ENCODE measurements at regions not wholly inside any gene's neighbourhood (a gene's known extent, or its start where the extent isn't known, plus 50 kb on each side); places are given as distances from the start of the nearest gene placed in this dataset.

DNA sequence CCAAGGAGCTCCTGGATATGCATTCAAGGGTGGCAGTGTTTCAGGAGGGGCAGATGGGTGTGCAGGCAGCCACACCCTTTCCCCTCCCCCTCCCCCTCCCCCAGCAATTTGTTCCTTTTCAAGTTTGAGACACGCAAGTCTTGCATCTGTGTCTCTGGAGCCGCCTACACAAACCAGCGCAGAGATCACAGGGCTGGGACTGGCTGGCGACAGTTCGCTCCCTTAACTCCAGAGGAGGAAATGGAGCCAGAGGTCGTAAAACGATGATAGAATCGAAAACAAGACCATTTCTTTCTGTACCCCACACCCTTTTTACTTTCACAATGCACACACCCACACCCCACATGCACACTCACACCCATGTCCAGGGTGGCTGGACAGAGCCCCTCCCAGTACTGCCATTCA, 163.1 kb downstream of the LY86 start:
- H3K27me3 Mint-ChIP-seq (ENCODE audit: low read depth) = peaks cover 3% of the 10 kb centered on the region
- H3K36me3 Mint-ChIP-seq (ENCODE audit: low read depth) = no peaks in the 10 kb centered on the region
- DNase-seq (ENCODE audit: low spot score) = no peak
- H3K27ac Mint-ChIP-seq (ENCODE audit: unreplicated experiment) = no peak overlapping the region
- H3K4me3 Mint-ChIP-seq (ENCODE audit: unreplicated experiment) = no peak overlapping the region
- H3K4me1 Mint-ChIP-seq (ENCODE audit: low read depth) = peaks cover 9% of the 10 kb centered on the region
- TF ChIP-seq, protein P1, sequence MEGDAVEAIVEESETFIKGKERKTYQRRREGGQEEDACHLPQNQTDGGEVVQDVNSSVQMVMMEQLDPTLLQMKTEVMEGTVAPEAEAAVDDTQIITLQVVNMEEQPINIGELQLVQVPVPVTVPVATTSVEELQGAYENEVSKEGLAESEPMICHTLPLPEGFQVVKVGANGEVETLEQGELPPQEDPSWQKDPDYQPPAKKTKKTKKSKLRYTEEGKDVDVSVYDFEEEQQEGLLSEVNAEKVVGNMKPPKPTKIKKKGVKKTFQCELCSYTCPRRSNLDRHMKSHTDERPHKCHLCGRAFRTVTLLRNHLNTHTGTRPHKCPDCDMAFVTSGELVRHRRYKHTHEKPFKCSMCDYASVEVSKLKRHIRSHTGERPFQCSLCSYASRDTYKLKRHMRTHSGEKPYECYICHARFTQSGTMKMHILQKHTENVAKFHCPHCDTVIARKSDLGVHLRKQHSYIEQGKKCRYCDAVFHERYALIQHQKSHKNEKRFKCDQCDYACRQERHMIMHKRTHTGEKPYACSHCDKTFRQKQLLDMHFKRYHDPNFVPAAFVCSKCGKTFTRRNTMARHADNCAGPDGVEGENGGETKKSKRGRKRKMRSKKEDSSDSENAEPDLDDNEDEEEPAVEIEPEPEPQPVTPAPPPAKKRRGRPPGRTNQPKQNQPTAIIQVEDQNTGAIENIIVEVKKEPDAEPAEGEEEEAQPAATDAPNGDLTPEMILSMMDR (IDR thresholded peaks at IDR 0.05) = no peak
- no peaks in the 10 kb centered on the region for H3K9me3 Mint-ChIP-seq (ENCODE audit: low read depth)

DNA sequence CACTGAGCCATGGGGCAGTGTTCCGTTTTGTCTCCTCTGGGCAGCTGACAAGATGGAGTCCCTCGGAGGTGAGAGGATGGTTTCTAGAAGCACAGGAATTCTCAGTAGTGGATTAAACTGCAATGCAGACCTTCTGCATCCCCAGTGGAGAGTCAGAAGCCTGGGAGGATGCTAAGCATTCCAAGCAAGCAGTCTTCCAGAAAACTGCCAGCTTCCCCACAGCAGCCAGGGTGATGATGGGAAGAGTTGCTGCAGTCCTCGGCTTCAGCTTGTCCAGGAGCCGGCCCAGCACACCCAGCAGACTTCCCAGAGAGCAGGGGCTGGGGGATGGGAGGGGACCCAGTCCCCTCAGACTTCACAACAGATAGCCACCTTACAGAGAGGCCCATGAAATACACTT, 163.6 kb downstream of the LY86 start:
- Mint-ChIP-seq H3K27me3 (ENCODE audit: low read depth) (peaks cover under 1% of the 10 kb centered on the region), H3K4me3 (ENCODE audit: unreplicated experiment) (no peak overlapping the region), H3K36me3 (ENCODE audit: low read depth) (no peaks in the 10 kb centered on the region), H3K27ac (ENCODE audit: unreplicated experiment) (no peak overlapping the region), H3K9me3 (ENCODE audit: low read depth) (no peaks in the 10 kb centered on the region), H3K4me1 (ENCODE audit: low read depth) (peaks cover 9% of the 10 kb centered on the region)
- DNase-seq (ENCODE audit: low spot score) = no peak
- TF ChIP-seq, protein P1 (IDR thresholded peaks at IDR 0.05) = no peak

DNA sequence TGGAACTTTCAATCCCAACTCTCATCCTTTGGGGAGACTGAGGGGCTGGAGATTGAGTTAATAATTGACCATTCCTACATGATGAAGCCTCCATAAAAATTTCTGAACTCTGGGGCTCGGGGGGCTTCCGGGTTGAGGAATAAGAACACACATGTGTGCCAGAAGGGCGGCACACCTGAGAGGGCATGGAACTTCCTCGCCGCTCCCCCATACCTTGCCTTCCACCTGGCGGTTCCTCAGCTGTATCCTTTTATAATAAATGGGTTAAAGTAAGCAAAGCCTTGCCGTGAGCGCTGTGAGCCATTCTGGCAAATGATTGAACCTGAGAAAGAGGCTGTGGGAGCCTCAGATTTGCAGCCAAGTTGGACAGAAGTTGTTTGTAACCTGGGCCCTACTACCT, 164.8 kb downstream of the LY86 start:
- Mint-ChIP-seq H3K9me3 (ENCODE audit: low read depth) (no peaks in the 10 kb centered on the region), H3K27ac (ENCODE audit: unreplicated experiment) (no peak overlapping the region), H3K27me3 (ENCODE audit: low read depth) (no peaks in the 10 kb centered on the region), H3K4me3 (ENCODE audit: unreplicated experiment) (no peak overlapping the region), H3K36me3 (ENCODE audit: low read depth) (no peaks in the 10 kb centered on the region), H3K4me1 (ENCODE audit: low read depth) (peaks cover 9% of the 10 kb centered on the region)
- TF ChIP-seq, protein P1 (IDR thresholded peaks at IDR 0.05) = no peak
- DNase-seq (ENCODE audit: low spot score) = no peak

DNA sequence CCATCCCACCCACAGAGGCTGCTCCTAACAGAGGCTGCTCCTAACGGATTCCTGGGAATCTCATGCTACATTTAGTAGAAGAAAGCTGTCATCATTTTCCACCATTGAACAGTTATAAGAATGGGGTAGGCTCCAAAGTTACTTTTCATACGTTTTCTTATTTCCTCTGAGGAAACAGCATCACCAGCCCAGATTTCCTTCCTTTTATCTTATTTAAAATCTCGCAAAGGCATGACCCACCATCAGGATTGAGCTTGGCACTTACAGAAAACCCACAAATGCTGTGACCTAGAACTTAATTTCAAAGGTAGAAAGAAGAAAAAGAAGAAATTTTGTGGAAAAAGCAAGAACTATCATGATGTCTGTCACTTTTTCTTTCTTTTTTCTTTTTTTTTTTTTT, 168.0 kb downstream of the LY86 start:
- H3K4me1 Mint-ChIP-seq (ENCODE audit: low read depth) = peaks cover 9% of the 10 kb centered on the region
- no peak for DNase-seq (ENCODE audit: low spot score)
- H3K9me3 Mint-ChIP-seq (ENCODE audit: low read depth) = no peaks in the 10 kb centered on the region
- TF ChIP-seq, protein P1 (IDR thresholded peaks at IDR 0.05) = no peak
- H3K36me3 Mint-ChIP-seq (ENCODE audit: low read depth) = no peaks in the 10 kb centered on the region
- H3K27ac Mint-ChIP-seq (ENCODE audit: unreplicated experiment) = no peak overlapping the region
- no peaks in the 10 kb centered on the region for H3K27me3 Mint-ChIP-seq (ENCODE audit: low read depth)
- no peak overlapping the region for H3K4me3 Mint-ChIP-seq (ENCODE audit: unreplicated experiment)

DNA sequence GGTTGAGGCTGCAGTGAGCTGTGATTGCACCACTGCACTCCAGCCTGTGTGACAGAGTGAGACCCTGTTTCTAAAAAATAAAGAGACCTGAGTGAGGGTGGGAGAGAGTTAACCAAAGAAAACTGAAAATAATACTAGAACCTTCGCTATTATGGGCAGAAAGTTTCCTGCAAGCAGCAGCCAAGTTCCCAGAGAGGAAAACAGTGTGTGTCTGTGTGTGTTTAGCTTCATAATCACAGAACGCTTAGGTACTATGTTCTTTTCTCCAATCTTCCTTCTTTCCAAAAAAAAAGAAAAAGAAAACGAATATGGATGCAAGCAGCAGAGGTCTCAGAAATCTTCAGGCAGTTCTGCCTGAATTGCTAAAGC, 170.0 kb downstream of the LY86 start:
- H3K27me3 Mint-ChIP-seq (ENCODE audit: low read depth) = no peaks in the 10 kb centered on the region
- peaks cover 9% of the 10 kb centered on the region for H3K4me1 Mint-ChIP-seq (ENCODE audit: low read depth)
- TF ChIP-seq, protein P1 (IDR thresholded peaks at IDR 0.05) = no peak
- no peaks in the 10 kb centered on the region for H3K36me3 Mint-ChIP-seq (ENCODE audit: low read depth)
- H3K27ac Mint-ChIP-seq (ENCODE audit: unreplicated experiment) = no peak overlapping the region
- H3K9me3 Mint-ChIP-seq (ENCODE audit: low read depth) = no peaks in the 10 kb centered on the region
- no peak overlapping the region for H3K4me3 Mint-ChIP-seq (ENCODE audit: unreplicated experiment)
- no peak for DNase-seq (ENCODE audit: low spot score)
